HepG2 (cell line): ENCODE measurements at regions not wholly inside any gene's neighbourhood (a gene's known extent, or its start where the extent isn't known, plus 50 kb on each side); places are given as distances from the start of the nearest gene placed in this dataset.

Experiments used
- AGO1 ChIP-seq: fragments of 200-400 bp; formaldehyde crosslinking; IDR thresholded peaks from 2 replicates; pipeline ENCODE4 v1.6.1; 2017; ENCODE audit warnings: mild to moderate bottlenecking, low read depth, low read length, moderate library complexity; ENCODE audit not compliant: poor library complexity, severe bottlenecking
- ARHGAP35 ChIP-seq: sonication (generic); formaldehyde crosslinking; IDR thresholded peaks from 2 replicates; pipeline ENCODE4 v1.9.0; 2022; ENCODE audit warnings: mild to moderate bottlenecking, inconsistent platforms, moderate library complexity, missing genetic modification reagents, borderline replicate concordance
- ARNT ChIP-seq: fragments of 450-650 bp; IDR thresholded peaks from 2 replicates; pipeline ENCODE4 v1.6.1; 2017
- CHD2 ChIP-seq: IDR thresholded peaks from 2 replicates; pipeline ENCODE4 v1.6.1; 2011; ENCODE audit warnings: low read depth, low read length, improper control_type of control experiment
- KAT2B ChIP-seq: fragments of 150-350 bp; IDR thresholded peaks from 2 replicates; pipeline ENCODE4 v1.6.1; 2014; ENCODE audit warnings: low read depth, low read length, borderline replicate concordance
- NFIC ChIP-seq: IDR thresholded peaks from 2 replicates; pipeline ENCODE4 v1.6.1; 2012; ENCODE audit warnings: mild to moderate bottlenecking, low read length, inconsistent platforms
- NFKBIZ ChIP-seq: IDR thresholded peaks from 2 replicates; pipeline ENCODE4 v1.6.1; 2018; ENCODE audit warnings: missing genetic modification reagents, missing compliant biosample characterization
- PAWR ChIP-seq: sonication (generic); formaldehyde crosslinking; IDR thresholded peaks from 2 replicates; pipeline ENCODE4 v1.4.0; 2020; ENCODE audit warnings: missing genetic modification reagents, mild to moderate bottlenecking, borderline replicate concordance
- PRMT3 ChIP-seq: sonication (generic); formaldehyde crosslinking; IDR thresholded peaks from 2 replicates; pipeline ENCODE4 v1.8.1; 2022; ENCODE audit warnings: low read depth, mild to moderate bottlenecking, moderate library complexity, missing genetic modification reagents, borderline replicate concordance
- SP1 ChIP-seq, 2 experiments: fragments of 450-650 bp in 1 of 2; sonication (generic) in 1 of 2; formaldehyde crosslinking in 1 of 2; IDR thresholded peaks; 2 replicates each; pipeline versions ENCODE4 v1.4.0 to v1.6.1; 2016 to 2020; ENCODE audit warnings: missing genetic modification reagents in 1 of 2
- TBL1XR1 ChIP-seq: fragments of 150-350 bp; IDR thresholded peaks from 2 replicates; pipeline ENCODE4 v1.6.1; 2014; ENCODE audit warnings: borderline replicate concordance, low read length; ENCODE audit not compliant: partially characterized antibody
- ZFP36L1 ChIP-seq: sonication (generic); formaldehyde crosslinking; IDR thresholded peaks from 2 replicates; pipeline ENCODE4 v1.8.0; 2022; ENCODE audit warnings: mild to moderate bottlenecking, missing genetic modification reagents, moderate library complexity
- ZFX ChIP-seq: sonication (generic); formaldehyde crosslinking; IDR thresholded peaks from 2 replicates; pipeline ENCODE4 v1.4.0; 2020; ENCODE audit warnings: mild to moderate bottlenecking, low read depth, missing genetic modification reagents, moderate library complexity
- ZNF841 ChIP-seq: sonication (generic); formaldehyde crosslinking; IDR thresholded peaks from 2 replicates; pipeline ENCODE4 v1.8.1; 2023; ENCODE audit warnings: missing genetic modification reagents, borderline replicate concordance
- TF ChIP-seq, protein P1 (sequence below): sonication (generic); formaldehyde crosslinking; IDR thresholded peaks from 2 replicates; pipeline ENCODE4 v1.5.0; 2020; ENCODE audit warnings: missing genetic modification reagents
- TF ChIP-seq, protein P2 (sequence below): sonication (generic); formaldehyde crosslinking; IDR thresholded peaks from 2 replicates; pipeline ENCODE4 v1.4.0; 2020; ENCODE audit warnings: missing genetic modification reagents
- TF ChIP-seq, protein P3 (sequence below): sonication (generic); formaldehyde crosslinking; IDR thresholded peaks from 2 replicates; pipeline ENCODE4 v1.4.0; 2020; ENCODE audit warnings: mild to moderate bottlenecking, missing genetic modification reagents, borderline replicate concordance
- TF ChIP-seq, protein P4 (sequence below): IDR thresholded peaks from 2 replicates; pipeline ENCODE4 v1.6.1; 2016; ENCODE audit warnings: mild to moderate bottlenecking, missing biosample characterization, missing genetic modification reagents
- TF ChIP-seq, protein P5 (sequence below): sonication (generic); formaldehyde crosslinking; IDR thresholded peaks from 2 replicates; pipeline ENCODE4 v1.4.0; 2020; ENCODE audit warnings: missing genetic modification reagents

DNA sequence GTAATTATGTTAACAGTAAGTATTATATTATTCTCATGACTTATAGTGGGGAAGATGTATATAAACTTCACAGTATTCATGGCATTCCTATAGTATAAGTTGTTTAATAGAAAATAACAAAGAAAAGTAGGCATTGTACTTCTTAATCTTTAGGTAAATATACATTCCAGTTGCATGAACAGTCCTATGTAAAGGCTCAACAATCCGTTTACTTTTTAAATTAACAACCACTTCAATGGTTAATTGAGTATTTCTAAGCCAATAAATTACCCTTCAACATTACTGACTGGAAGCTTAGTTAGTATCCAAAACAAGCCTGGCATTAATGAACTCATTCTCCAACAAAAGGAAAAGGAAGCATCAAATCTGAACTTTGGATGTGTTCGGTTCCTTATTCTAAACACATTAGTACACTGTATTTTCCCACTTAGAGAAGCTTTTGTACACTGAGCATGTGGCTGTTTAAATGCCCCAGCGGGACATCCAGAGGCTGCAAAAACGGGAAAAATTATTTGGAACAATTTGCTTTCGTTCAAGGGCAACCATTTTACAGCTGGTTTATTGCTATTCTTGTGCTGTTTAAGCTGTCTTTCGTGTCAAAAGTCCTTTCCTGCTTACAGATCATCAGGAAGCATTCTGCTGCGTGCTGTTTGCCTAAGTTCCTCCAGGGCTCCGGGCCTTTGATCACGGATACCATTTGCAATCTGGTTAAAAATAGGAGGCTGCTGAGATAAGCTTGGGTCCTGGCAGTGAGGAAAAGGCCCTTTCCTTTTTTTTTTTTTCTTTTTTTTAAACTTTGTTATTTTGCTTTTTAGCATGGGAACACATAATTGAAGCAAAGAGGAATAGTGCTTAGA, 460.3 kb downstream of the SPRY1 start (continued):
- TF ChIP-seq, protein P1, sequence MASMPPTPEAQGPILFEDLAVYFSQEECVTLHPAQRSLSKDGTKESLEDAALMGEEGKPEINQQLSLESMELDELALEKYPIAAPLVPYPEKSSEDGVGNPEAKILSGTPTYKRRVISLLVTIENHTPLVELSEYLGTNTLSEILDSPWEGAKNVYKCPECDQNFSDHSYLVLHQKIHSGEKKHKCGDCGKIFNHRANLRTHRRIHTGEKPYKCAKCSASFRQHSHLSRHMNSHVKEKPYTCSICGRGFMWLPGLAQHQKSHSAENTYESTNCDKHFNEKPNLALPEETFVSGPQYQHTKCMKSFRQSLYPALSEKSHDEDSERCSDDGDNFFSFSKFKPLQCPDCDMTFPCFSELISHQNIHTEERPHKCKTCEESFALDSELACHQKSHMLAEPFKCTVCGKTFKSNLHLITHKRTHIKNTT, result no peak
- TF ChIP-seq PAWR (CRISPR knock-in tag) (no peak), SP1 (IDR thresholded peaks at IDR 0.05) (no peak), SP1 (CRISPR knock-in tag; IDR thresholded peaks at IDR 0.05) (no peak), TBL1XR1 (no peak), ZFX (CRISPR knock-in tag) (peak; percentile 40; the same call in 1 of the 2 replicates), CHD2 (no peak), ZNF841 (CRISPR knock-in tag) (no peak), NFIC (peak; percentile 85; the same call in 1 of the 2 replicates), NFKBIZ (CRISPR knock-in tag) (no peak; the same call in 1 of the 2 replicates), PRMT3 (no peak), ZFP36L1 (CRISPR knock-in tag) (no peak), AGO1 (no peak), KAT2B (no peak), ARNT (no peak), ARHGAP35 (no peak)
- TF ChIP-seq, protein P2, sequence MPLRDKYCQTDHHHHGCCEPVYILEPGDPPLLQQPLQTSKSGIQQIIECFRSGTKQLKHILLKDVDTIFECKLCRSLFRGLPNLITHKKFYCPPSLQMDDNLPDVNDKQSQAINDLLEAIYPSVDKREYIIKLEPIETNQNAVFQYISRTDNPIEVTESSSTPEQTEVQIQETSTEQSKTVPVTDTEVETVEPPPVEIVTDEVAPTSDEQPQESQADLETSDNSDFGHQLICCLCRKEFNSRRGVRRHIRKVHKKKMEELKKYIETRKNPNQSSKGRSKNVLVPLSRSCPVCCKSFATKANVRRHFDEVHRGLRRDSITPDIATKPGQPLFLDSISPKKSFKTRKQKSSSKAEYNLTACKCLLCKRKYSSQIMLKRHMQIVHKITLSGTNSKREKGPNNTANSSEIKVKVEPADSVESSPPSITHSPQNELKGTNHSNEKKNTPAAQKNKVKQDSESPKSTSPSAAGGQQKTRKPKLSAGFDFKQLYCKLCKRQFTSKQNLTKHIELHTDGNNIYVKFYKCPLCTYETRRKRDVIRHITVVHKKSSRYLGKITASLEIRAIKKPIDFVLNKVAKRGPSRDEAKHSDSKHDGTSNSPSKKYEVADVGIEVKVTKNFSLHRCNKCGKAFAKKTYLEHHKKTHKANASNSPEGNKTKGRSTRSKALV (CRISPR knock-in tag), result no peak; the same call in 1 of the 2 replicates
- TF ChIP-seq, protein P3, sequence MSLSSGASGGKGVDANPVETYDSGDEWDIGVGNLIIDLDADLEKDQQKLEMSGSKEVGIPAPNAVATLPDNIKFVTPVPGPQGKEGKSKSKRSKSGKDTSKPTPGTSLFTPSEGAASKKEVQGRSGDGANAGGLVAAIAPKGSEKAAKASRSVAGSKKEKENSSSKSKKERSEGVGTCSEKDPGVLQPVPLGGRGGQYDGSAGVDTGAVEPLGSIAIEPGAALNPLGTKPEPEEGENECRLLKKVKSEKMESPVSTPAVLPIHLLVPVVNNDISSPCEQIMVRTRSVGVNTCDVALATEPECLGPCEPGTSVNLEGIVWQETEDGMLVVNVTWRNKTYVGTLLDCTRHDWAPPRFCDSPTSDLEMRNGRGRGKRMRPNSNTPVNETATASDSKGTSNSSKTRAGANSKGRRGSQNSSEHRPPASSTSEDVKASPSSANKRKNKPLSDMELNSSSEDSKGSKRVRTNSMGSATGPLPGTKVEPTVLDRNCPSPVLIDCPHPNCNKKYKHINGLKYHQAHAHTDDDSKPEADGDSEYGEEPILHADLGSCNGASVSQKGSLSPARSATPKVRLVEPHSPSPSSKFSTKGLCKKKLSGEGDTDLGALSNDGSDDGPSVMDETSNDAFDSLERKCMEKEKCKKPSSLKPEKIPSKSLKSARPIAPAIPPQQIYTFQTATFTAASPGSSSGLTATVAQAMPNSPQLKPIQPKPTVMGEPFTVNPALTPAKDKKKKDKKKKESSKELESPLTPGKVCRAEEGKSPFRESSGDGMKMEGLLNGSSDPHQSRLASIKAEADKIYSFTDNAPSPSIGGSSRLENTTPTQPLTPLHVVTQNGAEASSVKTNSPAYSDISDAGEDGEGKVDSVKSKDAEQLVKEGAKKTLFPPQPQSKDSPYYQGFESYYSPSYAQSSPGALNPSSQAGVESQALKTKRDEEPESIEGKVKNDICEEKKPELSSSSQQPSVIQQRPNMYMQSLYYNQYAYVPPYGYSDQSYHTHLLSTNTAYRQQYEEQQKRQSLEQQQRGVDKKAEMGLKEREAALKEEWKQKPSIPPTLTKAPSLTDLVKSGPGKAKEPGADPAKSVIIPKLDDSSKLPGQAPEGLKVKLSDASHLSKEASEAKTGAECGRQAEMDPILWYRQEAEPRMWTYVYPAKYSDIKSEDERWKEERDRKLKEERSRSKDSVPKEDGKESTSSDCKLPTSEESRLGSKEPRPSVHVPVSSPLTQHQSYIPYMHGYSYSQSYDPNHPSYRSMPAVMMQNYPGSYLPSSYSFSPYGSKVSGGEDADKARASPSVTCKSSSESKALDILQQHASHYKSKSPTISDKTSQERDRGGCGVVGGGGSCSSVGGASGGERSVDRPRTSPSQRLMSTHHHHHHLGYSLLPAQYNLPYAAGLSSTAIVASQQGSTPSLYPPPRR (CRISPR knock-in tag), result peak; percentile 88
- TF ChIP-seq, protein P4, sequence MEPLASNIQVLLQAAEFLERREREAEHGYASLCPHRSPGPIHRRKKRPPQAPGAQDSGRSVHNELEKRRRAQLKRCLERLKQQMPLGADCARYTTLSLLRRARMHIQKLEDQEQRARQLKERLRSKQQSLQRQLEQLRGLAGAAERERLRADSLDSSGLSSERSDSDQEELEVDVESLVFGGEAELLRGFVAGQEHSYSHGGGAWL, result no peak
- TF ChIP-seq, protein P5, sequence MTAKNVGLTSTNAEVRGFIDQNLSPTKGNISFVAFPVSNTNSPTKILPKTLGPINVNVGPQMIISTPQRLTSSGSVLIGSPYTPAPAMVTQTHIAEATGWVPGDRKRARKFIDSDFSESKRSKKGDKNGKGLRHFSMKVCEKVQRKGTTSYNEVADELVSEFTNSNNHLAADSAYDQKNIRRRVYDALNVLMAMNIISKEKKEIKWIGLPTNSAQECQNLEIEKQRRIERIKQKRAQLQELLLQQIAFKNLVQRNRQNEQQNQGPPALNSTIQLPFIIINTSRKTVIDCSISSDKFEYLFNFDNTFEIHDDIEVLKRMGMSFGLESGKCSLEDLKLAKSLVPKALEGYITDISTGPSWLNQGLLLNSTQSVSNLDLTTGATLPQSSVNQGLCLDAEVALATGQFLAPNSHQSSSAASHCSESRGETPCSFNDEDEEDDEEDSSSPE, result no peak
